EL (cell line): ENCODE measurements at regions not wholly inside any gene's neighbourhood (a gene's known extent, or its start where the extent isn't known, plus 50 kb on each side); places are given as distances from the start of the nearest gene placed in this dataset.

Source experiments
- DNase-seq: peaks from one replicate; pipeline ENCODE4 v3.0.0-alpha.2; 2016

- peak; percentile 13 for DNase-seq
Measured at GRCh38 chrX:22666441-22666840, 333.3 kb upstream of the DDX53 start.

GRCh38 chrX:22674932-22675331 is 324.8 kb upstream of the DDX53 start:
- no peak for DNase-seq

GRCh38 chrX:22686138-22686541 is 313.6 kb upstream of the DDX53 start:
- peak; percentile 31 for DNase-seq

- DNase-seq = peak; percentile 4
Measured at GRCh38 chrX:22689290-22689689, 310.5 kb upstream of the DDX53 start.

GRCh38 chrX:22690116-22690515 is 309.6 kb upstream of the DDX53 start:
- peak; percentile 24 for DNase-seq

- DNase-seq = no peak
Measured at GRCh38 chrX:22691966-22692565, 307.7 kb upstream of the DDX53 start.

DNA sequence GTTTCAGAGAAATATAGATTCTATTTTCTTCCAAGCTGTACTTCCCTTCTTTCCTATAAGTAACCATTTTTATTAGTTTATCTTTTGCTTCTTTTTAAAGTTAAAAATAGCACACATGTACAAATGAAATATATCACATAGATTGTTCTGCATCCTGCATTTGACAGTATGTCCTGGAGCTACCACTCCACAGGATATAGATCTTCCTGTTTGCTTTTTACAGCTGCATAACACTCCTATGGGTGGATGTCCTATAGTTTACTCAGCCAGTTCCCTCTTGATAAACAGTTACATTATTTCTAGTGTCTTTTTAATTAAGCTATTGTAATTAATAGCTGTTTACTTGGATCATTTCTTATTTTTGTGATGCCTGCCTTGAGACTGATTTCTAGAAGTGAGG is 301.6 kb upstream of the DDX53 start:
- no peak for DNase-seq

GRCh38 chrX:22699581-22700091 is 300.1 kb upstream of the DDX53 start:
- peak; percentile 13 for DNase-seq

- DNase-seq = no peak
Measured at GRCh38 chrX:22712942-22713341, 286.8 kb upstream of the DDX53 start.

DNA sequence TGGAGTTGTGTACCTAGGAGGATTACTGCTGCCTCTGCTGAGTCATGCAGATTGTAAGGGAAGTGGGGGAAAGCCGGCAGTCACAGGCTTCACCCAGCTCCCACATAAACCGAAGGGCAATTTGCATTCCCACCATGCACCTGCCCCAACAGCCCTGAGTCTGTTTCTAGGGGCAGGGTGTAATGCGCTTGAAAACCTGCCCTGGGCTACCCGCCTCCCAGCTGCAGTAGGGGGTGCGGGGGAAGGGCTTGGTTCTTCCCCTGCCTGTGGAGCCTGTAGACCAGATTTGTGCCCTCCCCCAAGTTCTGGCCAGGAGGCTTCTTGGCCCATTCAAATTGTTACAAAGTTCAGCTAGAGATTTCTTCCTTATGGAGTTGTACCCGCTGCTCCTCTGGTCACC is 269.2 kb upstream of the DDX53 start:
- no peak for DNase-seq

GRCh38 chrX:22737541-22737940 is 262.2 kb upstream of the DDX53 start:
- no peak for DNase-seq

DNA sequence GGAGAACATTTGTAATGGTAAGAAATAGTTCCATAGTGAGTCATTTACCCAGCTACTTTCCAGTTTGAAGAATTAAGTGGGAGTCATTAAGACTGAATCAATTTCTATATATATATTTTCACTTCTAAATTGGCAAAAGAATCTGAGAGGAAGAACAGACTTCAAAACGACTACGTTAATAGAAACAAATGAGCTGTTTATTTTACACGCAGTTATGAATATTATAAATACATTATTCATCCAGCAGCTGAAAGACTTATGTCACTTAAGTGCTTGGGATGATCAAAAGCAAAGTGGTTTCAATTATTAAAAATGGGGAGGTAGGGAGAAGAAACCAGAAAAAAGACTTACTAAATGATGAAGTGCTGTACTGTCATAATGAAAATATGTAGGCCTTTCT is 260.5 kb upstream of the DDX53 start:
- peak; percentile 4 for DNase-seq

GRCh38 chrX:22740836-22741235 is 258.9 kb upstream of the DDX53 start:
- DNase-seq = no peak

GRCh38 chrX:22742174-22742573 is 257.6 kb upstream of the DDX53 start:
- DNase-seq = peak; percentile 34

DNA sequence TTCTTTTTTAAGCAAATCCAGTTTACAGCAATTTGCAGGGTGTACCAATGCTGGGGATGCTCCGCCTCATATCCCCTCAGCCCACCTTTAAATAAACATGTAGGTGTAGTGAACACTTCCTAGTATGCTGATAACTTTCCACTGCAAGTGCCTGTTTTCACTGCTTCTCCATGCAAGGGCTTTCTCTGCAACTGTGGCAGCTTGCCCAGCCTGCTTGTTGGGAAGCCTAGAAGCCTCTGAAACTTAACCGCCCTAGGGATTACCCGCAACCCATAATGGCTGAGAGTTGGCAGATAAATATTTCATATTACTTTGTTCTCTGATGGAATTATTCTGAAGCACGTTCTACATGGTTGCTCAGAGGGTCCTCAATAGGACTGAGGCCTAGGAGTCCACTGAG is 253.7 kb upstream of the DDX53 start:
- DNase-seq = no peak

GRCh38 chrX:22748093-22748999 is 251.4 kb upstream of the DDX53 start:
- DNase-seq = peak; percentile 36

DNA sequence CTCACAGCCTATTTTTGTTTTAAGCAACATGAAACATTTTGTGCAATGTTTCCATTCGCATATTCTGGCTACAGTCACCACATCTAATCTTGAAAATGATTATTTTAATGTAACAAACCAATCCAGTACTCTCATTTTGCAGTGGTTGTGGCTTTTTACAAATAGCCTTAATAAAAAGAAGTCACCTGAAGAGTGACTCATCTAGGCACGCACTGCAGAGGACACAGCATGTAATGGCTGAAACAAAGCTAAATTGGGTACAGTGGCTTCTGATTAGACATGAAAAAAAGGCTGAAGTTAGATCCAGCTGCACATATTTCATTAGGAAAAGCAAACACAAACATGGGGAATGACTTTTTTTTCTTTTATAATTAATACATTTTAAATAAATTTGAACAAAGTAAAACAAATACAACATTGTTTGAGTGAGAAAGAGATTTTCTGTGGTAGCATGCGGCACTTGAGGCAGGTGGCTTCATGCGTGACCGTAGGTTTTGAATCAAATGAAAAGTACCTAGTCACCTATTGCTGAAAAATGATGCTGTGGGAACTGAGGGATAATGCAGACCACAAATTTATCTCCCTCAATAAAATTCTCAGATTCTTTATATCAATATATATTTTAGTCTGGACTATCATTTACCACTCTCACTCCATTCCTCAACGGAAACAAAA is 240.8 kb upstream of the DDX53 start:
- no peak for DNase-seq

GRCh38 chrX:22760513-22761057 is 239.2 kb upstream of the DDX53 start:
- DNase-seq = no peak

GRCh38 chrX:22788221-22788620 is 211.5 kb upstream of the DDX53 start:
- no peak for DNase-seq

DNA sequence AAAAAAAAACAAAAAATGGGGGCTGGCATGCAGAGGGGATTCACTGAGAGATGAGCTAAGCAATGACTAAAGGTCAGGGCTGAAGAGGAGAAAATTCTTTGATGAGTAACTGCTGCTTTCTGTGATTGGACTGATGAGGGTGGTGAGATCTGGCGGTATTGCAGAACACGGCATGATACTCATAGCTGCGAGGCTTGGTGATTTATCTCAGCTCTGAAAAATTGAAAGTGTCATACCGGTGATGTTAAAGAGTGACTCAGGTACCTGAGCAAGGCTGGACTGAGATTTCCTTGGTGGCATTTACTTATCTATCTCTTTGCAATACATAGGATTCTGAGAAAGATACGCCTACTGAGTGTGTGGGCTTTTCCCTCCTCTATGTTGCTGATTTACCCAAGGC is 204.1 kb upstream of the DDX53 start:
- DNase-seq = peak; percentile 1

GRCh38 chrX:22800360-22800759 is 199.4 kb upstream of the DDX53 start:
- peak; percentile 86 for DNase-seq

- peak; percentile 66 for DNase-seq
Measured at GRCh38 chrX:22800806-22801205, 199.0 kb upstream of the DDX53 start.

GRCh38 chrX:22803353-22803752 is 196.4 kb upstream of the DDX53 start:
- DNase-seq = no peak
